ENCODE measurements at regions not wholly inside any gene's neighbourhood (a gene's known extent, or its start where the extent isn't known, plus 50 kb on each side); places are given as distances from the start of the nearest gene placed in this dataset.

GRCh38 chr18:32583431-32583830, 112.7 kb upstream of the GAREM1 start:
- no peaks in the 10 kb centered on the region for H3K79me2 ChIP-seq (ENCODE audit: insufficient read depth, low read length)
- Mint-ChIP-seq H3K4me3 (no peak overlapping the region), H3K9me3 (peaks cover 0 to 4% (median 1%) of the 10 kb centered on the region in 7 donors), H3K4me1 (no peaks in the 10 kb centered on the region), H3K36me3 (no peaks in the 10 kb centered on the region), H3K27me3 (ENCODE audit: low read depth in 3 of 3) (no peaks in the 10 kb centered on the region), H3K27ac (no peak overlapping the region)
- intact Hi-C loops (cut with micrococcal nuclease): no loop called here
- H2AFZ ChIP-seq (ENCODE audit: insufficient read depth, low read depth, low read length, poor library complexity, severe bottlenecking): no peak overlapping the region
- H3K4me1 ChIP-seq (ENCODE audit: control insufficient read depth in 1 of 2, insufficient read depth in 2 of 2, low read length in 2 of 2): no peaks in the 10 kb centered on the region
- no peaks in the 10 kb centered on the region for H3K27me3 ChIP-seq (ENCODE audit: control insufficient read depth in 2 of 2, insufficient read depth in 2 of 2, low read length in 2 of 2)
- H3K4me3 ChIP-seq (replicated peaks in 1 of 3; ENCODE audit: low read depth in 2 of 3, low read length in 3 of 3): no peak overlapping the region
- DNase-seq: no peak
- H3K9me3 ChIP-seq (replicated peaks in 1 of 2; ENCODE audit: control insufficient read depth in 1 of 2, insufficient read depth in 1 of 2, low read length in 2 of 2): no peaks in the 10 kb centered on the region
- no peaks in the 10 kb centered on the region for H4K20me1 ChIP-seq (ENCODE audit: insufficient read depth, low read length)
- H3K36me3 ChIP-seq (replicated peaks in 1 of 2; ENCODE audit: control insufficient read depth in 1 of 2, insufficient read depth in 2 of 2, low read length in 2 of 2): no peaks in the 10 kb centered on the region
- no peak overlapping the region for H3K27ac ChIP-seq (ENCODE audit: low read depth in 1 of 2, low read length in 2 of 2)
- H3K4me2 ChIP-seq (replicated peaks; ENCODE audit: extremely low read depth, low read length, poor library complexity, severe bottlenecking): no peak overlapping the region
- TF ChIP-seq CTCF (IDR thresholded peaks at IDR 0.05): no peak
- WGBS (ENCODE audit: insufficient coverage): no CpG with 5 or more reads among the region's 1 CpG
- no peak overlapping the region for H3K9ac ChIP-seq (ENCODE audit: insufficient read depth, low read length, poor library complexity, severe bottlenecking)

GRCh38 chr18:32582455-32582854, 111.8 kb upstream of the GAREM1 start:
- Histone ChIP-seq H3K36me3 (replicated peaks in 1 of 2; ENCODE audit: control insufficient read depth in 1 of 2, insufficient read depth in 2 of 2, low read length in 2 of 2) (no peaks in the 10 kb centered on the region), H2AFZ (ENCODE audit: insufficient read depth, low read depth, low read length, poor library complexity, severe bottlenecking) (no peak overlapping the region), H3K9me3 (replicated peaks in 1 of 2; ENCODE audit: control insufficient read depth in 1 of 2, insufficient read depth in 1 of 2, low read length in 2 of 2) (no peaks in the 10 kb centered on the region), H3K4me3 (replicated peaks in 1 of 3; ENCODE audit: low read depth in 2 of 3, low read length in 3 of 3) (no peak overlapping the region), H3K9ac (ENCODE audit: insufficient read depth, low read length, poor library complexity, severe bottlenecking) (no peak overlapping the region), H4K20me1 (ENCODE audit: insufficient read depth, low read length) (no peaks in the 10 kb centered on the region), H3K4me1 (ENCODE audit: control insufficient read depth in 1 of 2, insufficient read depth in 2 of 2, low read length in 2 of 2) (no peaks in the 10 kb centered on the region), H3K79me2 (ENCODE audit: insufficient read depth, low read length) (no peaks in the 10 kb centered on the region), H3K27me3 (ENCODE audit: control insufficient read depth in 2 of 2, insufficient read depth in 2 of 2, low read length in 2 of 2) (no peaks in the 10 kb centered on the region), H3K4me2 (replicated peaks; ENCODE audit: extremely low read depth, low read length, poor library complexity, severe bottlenecking) (no peak overlapping the region), H3K27ac (ENCODE audit: low read depth in 1 of 2, low read length in 2 of 2) (no peak overlapping the region)
- Mint-ChIP-seq H3K4me1 (no peaks in the 10 kb centered on the region), H3K36me3 (no peaks in the 10 kb centered on the region), H3K4me3 (no peak overlapping the region), H3K27me3 (ENCODE audit: low read depth in 3 of 3) (no peaks in the 10 kb centered on the region), H3K27ac (no peak overlapping the region), H3K9me3 (peaks cover 0 to 3% (median 0%) of the 10 kb centered on the region in 7 donors)
- WGBS (ENCODE audit: insufficient coverage): no CpG with 5 or more reads among the region's 3 CpGs
- intact Hi-C loops (cut with micrococcal nuclease): no loop called here
- TF ChIP-seq CTCF (IDR thresholded peaks at IDR 0.05): no peak
- no peak for DNase-seq

Data from CD14-positive monocyte (primary cell).